ENCODE measurements at regions not wholly inside any gene's neighbourhood (a gene's known extent, or its start where the extent isn't known, plus 50 kb on each side); places are given as distances from the start of the nearest gene placed in this dataset.

- TF ChIP-seq PRDM15 (CRISPR knock-in tag; IDR thresholded peaks at IDR 0.05) (no peak), TP53 (CRISPR knock-in tag; conservative IDR thresholded peaks at IDR 0.05) (no peak), ZNF589 (CRISPR knock-in tag; conservative IDR thresholded peaks at IDR 0.05) (no peak)
Measured at GRCh38 chrX:155751131-155751530, 130.0 kb upstream of the VAMP7 start (continued).

GRCh38 chrX:155747520-155747919 is 133.6 kb upstream of the VAMP7 start:
- Histone ChIP-seq H3K4me1 (ENCODE audit: insufficient read depth, low read length) (no peaks in the 10 kb centered on the region), H2AFZ (ENCODE audit: low read length) (no peak overlapping the region), H3K4me2 (ENCODE audit: low read depth, low read length) (no peak overlapping the region), H4K20me1 (ENCODE audit: insufficient read depth, low read length) (no peaks in the 10 kb centered on the region), H3K9ac (ENCODE audit: insufficient read depth, low read depth, low read length) (no peak overlapping the region), H3K27ac (ENCODE audit: extremely low read length, insufficient read depth, low read length) (no peak overlapping the region), H3K36me3 (replicated peaks in 1 of 2; ENCODE audit: control insufficient read depth in 1 of 2, insufficient read depth in 2 of 2, low read length in 2 of 2) (no peaks in the 10 kb centered on the region), H3K9me3 (ENCODE audit: low read length) (peaks cover 43% of the 10 kb centered on the region), H3K27me3 (ENCODE audit: control insufficient read depth in 1 of 2, insufficient read depth in 2 of 2, low read length in 2 of 2) (no peaks in the 10 kb centered on the region), H3K79me2 (ENCODE audit: insufficient read depth, low read length) (no peaks in the 10 kb centered on the region), H3K4me3 (replicated peaks in 1 of 3; ENCODE audit: insufficient read depth in 1 of 3, low read depth in 2 of 3, low read length in 3 of 3) (no peak overlapping the region)
- FAIRE-seq (no peak), DNase-seq (ENCODE audit: low spot score) (no peak), ATAC-seq (no peak)
- BruUV-seq (replicated peaks) = no TSS peak
- WGBS (ENCODE audit: low lambda C conversion rate) = 3% methylated on average over 3 of the region's 3 CpGs
- ChIA-PET POLR2A (no interaction called here), CTCF (ENCODE audit: low intra/inter-chr PET ratio, low total read pairs) (no interaction called here)
- in situ Hi-C loops (cut with HindIII; ENCODE audit: extremely low pct_ligation_motif_present, low pct_unique_long_range_greater_than_20kb) = no loop called here
- intact Hi-C loops (cut with micrococcal nuclease; ENCODE audit: unreplicated experiment) = no loop called here
- TF ChIP-seq CREM (IDR thresholded peaks at IDR 0.05) (no peak), CREM (CRISPR knock-in tag; IDR thresholded peaks at IDR 0.05) (no peak), ZNF704 (CRISPR knock-in tag; IDR thresholded peaks at IDR 0.05; ENCODE audit: borderline replicate concordance) (no peak), ZNF570 (CRISPR knock-in tag; IDR thresholded peaks at IDR 0.05; ENCODE audit: borderline replicate concordance) (no peak), NFYC (CRISPR knock-in tag; IDR thresholded peaks at IDR 0.05) (no peak), KMT2B (CRISPR knock-in tag; IDR thresholded peaks at IDR 0.05) (no peak), PAX8 (CRISPR knock-in tag; IDR thresholded peaks at IDR 0.05; ENCODE audit: borderline replicate concordance) (no peak), SUZ12 (IDR thresholded peaks at IDR 0.05; ENCODE audit: low read depth, low read length) (no peak), SKI (IDR thresholded peaks at IDR 0.05; ENCODE audit: partially characterized antibody) (no peak), EHMT2 (IDR thresholded peaks at IDR 0.05; ENCODE audit: borderline replicate concordance, low read depth, low read length) (no peak), REPIN1 (CRISPR knock-in tag; IDR thresholded peaks at IDR 0.05; ENCODE audit: borderline replicate concordance, low read depth) (no peak)
